ENCODE measurements at regions not wholly inside any gene's neighbourhood (a gene's known extent, or its start where the extent isn't known, plus 50 kb on each side); places are given as distances from the start of the nearest gene placed in this dataset.

DNA sequence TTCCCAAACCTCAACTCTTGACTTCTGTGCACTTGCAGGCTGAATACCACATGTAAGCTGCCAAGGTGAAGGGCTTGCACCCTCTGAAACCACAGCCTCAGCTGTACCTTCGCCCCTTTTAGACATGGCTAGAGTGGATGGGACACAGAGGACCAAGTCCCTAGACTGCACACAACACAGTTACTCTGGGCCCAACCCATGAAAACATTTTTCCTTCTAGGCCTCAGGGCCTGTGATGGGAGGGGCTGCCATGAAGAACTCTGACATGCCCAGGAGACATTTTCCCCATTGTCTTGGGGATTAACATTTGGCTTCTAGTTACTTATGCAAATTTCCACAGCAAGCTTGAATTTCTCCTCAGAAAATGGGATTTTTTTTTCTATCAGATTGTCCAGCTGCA is 331.0 kb upstream of the RGMB start:
- Mint-ChIP-seq H3K27me3 (ENCODE audit: low read depth in 3 of 3) (no peaks in the 10 kb centered on the region), H3K4me1 (no peaks in the 10 kb centered on the region), H3K27ac (no peak overlapping the region), H3K36me3 (no peaks in the 10 kb centered on the region), H3K4me3 (no peak overlapping the region), H3K9me3 (peaks cover 9 to 24% (median 16%) of the 10 kb centered on the region in 7 donors)
- Histone ChIP-seq H3K9ac (ENCODE audit: insufficient read depth, low read length, poor library complexity, severe bottlenecking) (no peak overlapping the region), H3K4me3 (replicated peaks in 1 of 3; ENCODE audit: low read depth in 2 of 3, low read length in 3 of 3) (no peak overlapping the region), H4K20me1 (ENCODE audit: insufficient read depth, low read length) (no peaks in the 10 kb centered on the region), H3K4me1 (ENCODE audit: control insufficient read depth in 1 of 2, insufficient read depth in 2 of 2, low read length in 2 of 2) (no peaks in the 10 kb centered on the region), H2AFZ (ENCODE audit: insufficient read depth, low read depth, low read length, poor library complexity, severe bottlenecking) (no peak overlapping the region), H3K27ac (ENCODE audit: low read depth in 1 of 2, low read length in 2 of 2) (no peak overlapping the region), H3K36me3 (replicated peaks in 1 of 2; ENCODE audit: control insufficient read depth in 1 of 2, insufficient read depth in 2 of 2, low read length in 2 of 2) (no peaks in the 10 kb centered on the region), H3K27me3 (ENCODE audit: control insufficient read depth in 2 of 2, insufficient read depth in 2 of 2, low read length in 2 of 2) (no peaks in the 10 kb centered on the region), H3K79me2 (ENCODE audit: insufficient read depth, low read length) (no peaks in the 10 kb centered on the region), H3K4me2 (replicated peaks; ENCODE audit: extremely low read depth, low read length, poor library complexity, severe bottlenecking) (no peak overlapping the region), H3K9me3 (replicated peaks in 1 of 2; ENCODE audit: control insufficient read depth in 1 of 2, insufficient read depth in 1 of 2, low read length in 2 of 2) (peaks cover 30 to 41% of the 10 kb centered on the region in 2 donors)
- intact Hi-C loops (cut with micrococcal nuclease): no loop called here
- DNase-seq: no peak
- no CpG with 5 or more reads among the region's 1 CpG for WGBS (ENCODE audit: insufficient coverage)
- TF ChIP-seq, protein P1, sequence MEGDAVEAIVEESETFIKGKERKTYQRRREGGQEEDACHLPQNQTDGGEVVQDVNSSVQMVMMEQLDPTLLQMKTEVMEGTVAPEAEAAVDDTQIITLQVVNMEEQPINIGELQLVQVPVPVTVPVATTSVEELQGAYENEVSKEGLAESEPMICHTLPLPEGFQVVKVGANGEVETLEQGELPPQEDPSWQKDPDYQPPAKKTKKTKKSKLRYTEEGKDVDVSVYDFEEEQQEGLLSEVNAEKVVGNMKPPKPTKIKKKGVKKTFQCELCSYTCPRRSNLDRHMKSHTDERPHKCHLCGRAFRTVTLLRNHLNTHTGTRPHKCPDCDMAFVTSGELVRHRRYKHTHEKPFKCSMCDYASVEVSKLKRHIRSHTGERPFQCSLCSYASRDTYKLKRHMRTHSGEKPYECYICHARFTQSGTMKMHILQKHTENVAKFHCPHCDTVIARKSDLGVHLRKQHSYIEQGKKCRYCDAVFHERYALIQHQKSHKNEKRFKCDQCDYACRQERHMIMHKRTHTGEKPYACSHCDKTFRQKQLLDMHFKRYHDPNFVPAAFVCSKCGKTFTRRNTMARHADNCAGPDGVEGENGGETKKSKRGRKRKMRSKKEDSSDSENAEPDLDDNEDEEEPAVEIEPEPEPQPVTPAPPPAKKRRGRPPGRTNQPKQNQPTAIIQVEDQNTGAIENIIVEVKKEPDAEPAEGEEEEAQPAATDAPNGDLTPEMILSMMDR (IDR thresholded peaks at IDR 0.05): no peak

DNA sequence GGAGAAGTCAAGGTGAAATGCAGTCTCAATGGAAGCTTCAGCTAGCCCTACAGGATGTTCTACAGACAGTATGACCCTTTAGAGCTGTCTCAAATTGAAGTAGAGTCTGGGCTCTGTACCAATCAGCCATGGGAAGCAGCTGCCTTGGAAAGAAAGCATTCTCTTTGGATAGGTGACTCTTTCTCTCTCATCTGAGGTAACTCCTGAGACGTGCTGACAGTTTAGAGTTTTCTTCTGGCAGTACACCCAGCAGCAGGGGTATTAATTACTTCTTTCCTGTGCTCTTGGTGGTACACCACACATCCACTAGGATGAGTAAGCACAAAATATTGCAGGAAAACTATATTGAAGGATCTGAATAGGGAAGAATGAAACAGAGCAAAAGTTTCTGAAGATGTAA is 329.6 kb upstream of the RGMB start:
- H3K36me3 Mint-ChIP-seq: no peaks in the 10 kb centered on the region
- Histone ChIP-seq H3K79me2 (ENCODE audit: insufficient read depth, low read length) (no peaks in the 10 kb centered on the region), H3K4me1 (ENCODE audit: control insufficient read depth in 1 of 2, insufficient read depth in 2 of 2, low read length in 2 of 2) (no peaks in the 10 kb centered on the region), H4K20me1 (ENCODE audit: insufficient read depth, low read length) (no peaks in the 10 kb centered on the region), H3K9me3 (replicated peaks in 1 of 2; ENCODE audit: control insufficient read depth in 1 of 2, insufficient read depth in 1 of 2, low read length in 2 of 2) (peaks cover 25 to 41% of the 10 kb centered on the region in 2 donors), H3K27me3 (ENCODE audit: control insufficient read depth in 2 of 2, insufficient read depth in 2 of 2, low read length in 2 of 2) (no peaks in the 10 kb centered on the region), H3K27ac (ENCODE audit: low read depth in 1 of 2, low read length in 2 of 2) (no peak overlapping the region), H3K9ac (ENCODE audit: insufficient read depth, low read length, poor library complexity, severe bottlenecking) (no peak overlapping the region), H3K4me2 (replicated peaks; ENCODE audit: extremely low read depth, low read length, poor library complexity, severe bottlenecking) (no peak overlapping the region), H2AFZ (ENCODE audit: insufficient read depth, low read depth, low read length, poor library complexity, severe bottlenecking) (no peak overlapping the region), H3K4me3 (replicated peaks in 1 of 3; ENCODE audit: low read depth in 2 of 3, low read length in 3 of 3) (no peak overlapping the region), H3K36me3 (replicated peaks in 1 of 2; ENCODE audit: control insufficient read depth in 1 of 2, insufficient read depth in 2 of 2, low read length in 2 of 2) (no peaks in the 10 kb centered on the region)
- no peak for DNase-seq
- no peaks in the 10 kb centered on the region for H3K27me3 Mint-ChIP-seq (ENCODE audit: low read depth in 3 of 3)
- H3K4me3 Mint-ChIP-seq: no peak overlapping the region
- no peaks in the 10 kb centered on the region for H3K4me1 Mint-ChIP-seq
- whole genome bisulfite sequencing (ENCODE audit: insufficient coverage): no CpG with 5 or more reads among the region's 1 CpG
- no peak overlapping the region for H3K27ac Mint-ChIP-seq
- H3K9me3 Mint-ChIP-seq: peaks cover 9 to 27% (median 16%) of the 10 kb centered on the region in 7 donors
- TF ChIP-seq, protein P1 (IDR thresholded peaks at IDR 0.05): no peak
- intact Hi-C loops (cut with micrococcal nuclease): no loop called here
